ENCODE measurements at regions not wholly inside any gene's neighbourhood (a gene's known extent, or its start where the extent isn't known, plus 50 kb on each side); places are given as distances from the start of the nearest gene placed in this dataset.
"Not testable (repeated sequence)": the region's sequence is repeated elsewhere in the genome, so short reads cannot be mapped to it uniquely, and the experiment has no call there.

GRCh38 chr1:118479351-118479750 lies 294.3 kb upstream of the SPAG17 start:
- Histone ChIP-seq H3K36me3 (no peaks in the 10 kb centered on the region), H3K27ac (no peak overlapping the region), H3K27me3 (no peaks in the 10 kb centered on the region), H3K4me3 (no peak overlapping the region), H3K4me1 (no peaks in the 10 kb centered on the region), H3K9me3 (no peaks in the 10 kb centered on the region)
- TF ChIP-seq CTCF (IDR thresholded peaks at IDR 0.05), result no peak
- no peak for TF ChIP-seq EP300 (IDR thresholded peaks at IDR 0.05)
- TF ChIP-seq POLR2AphosphoS5 (IDR thresholded peaks at IDR 0.05), result no peak
- TF ChIP-seq POLR2A (IDR thresholded peaks at IDR 0.05), result no peak
- DNase-seq, result no peak
- intact Hi-C loops (cut with DNase I), result no loop called here
- 34 to 80% methylated on average over 3 of the region's 3 CpGs for WGBS, 2 donors

GRCh38 chr1:118473825-118474224 lies 288.8 kb upstream of the SPAG17 start:
- TF ChIP-seq EP300 (IDR thresholded peaks at IDR 0.05) (no peak), CTCF (IDR thresholded peaks at IDR 0.05) (no peak), POLR2A (IDR thresholded peaks at IDR 0.05) (no peak), POLR2AphosphoS5 (IDR thresholded peaks at IDR 0.05) (no peak)
- intact Hi-C loops (cut with DNase I), result no loop called here
- Histone ChIP-seq H3K27ac (no peak overlapping the region), H3K4me1 (no peaks in the 10 kb centered on the region), H3K9me3 (no peaks in the 10 kb centered on the region), H3K4me3 (no peak overlapping the region), H3K27me3 (no peaks in the 10 kb centered on the region), H3K36me3 (no peaks in the 10 kb centered on the region)
- DNase-seq, result no peak
- 65 to 69% methylated on average over 4 of the region's 4 CpGs for WGBS, 2 donors

GRCh38 chr1:118464460-118464859 lies 279.4 kb upstream of the SPAG17 start:
- H3K36me3 ChIP-seq; DNase-seq; H3K27me3 ChIP-seq; H3K4me3 ChIP-seq; H3K4me1 ChIP-seq; intact Hi-C loops (cut with DNase I); H3K27ac ChIP-seq: not testable (repeated sequence)
- peaks cover 0 to 15% (median 5%) of the 10 kb centered on the region in 4 donors for H3K9me3 ChIP-seq
- WGBS, 2 donors, result 89 to 90% methylated on average over 8 of the region's 8 CpGs

GRCh38 chr1:118461154-118461553 lies 276.1 kb upstream of the SPAG17 start:
- TF ChIP-seq EP300 (IDR thresholded peaks at IDR 0.05), result no peak
- peaks cover 0 to 15% (median 7%) of the 10 kb centered on the region in 4 donors for H3K9me3 ChIP-seq
- no peak overlapping the region for H3K27ac ChIP-seq
- no peaks in the 10 kb centered on the region for H3K36me3 ChIP-seq
- intact Hi-C loops (cut with DNase I), result no loop called here
- no peaks in the 10 kb centered on the region for H3K4me1 ChIP-seq
- no peak for DNase-seq
- no peak overlapping the region for H3K4me3 ChIP-seq
- H3K27me3 ChIP-seq, result no peaks in the 10 kb centered on the region

- H3K27me3 ChIP-seq, result no peaks in the 10 kb centered on the region
- H3K4me1 ChIP-seq, result no peaks in the 10 kb centered on the region
- no peak for TF ChIP-seq POLR2AphosphoS5 (IDR thresholded peaks at IDR 0.05)
- no peak for TF ChIP-seq EP300 (IDR thresholded peaks at IDR 0.05)
- no peak for TF ChIP-seq CTCF (IDR thresholded peaks at IDR 0.05)
- TF ChIP-seq POLR2A (IDR thresholded peaks at IDR 0.05), result no peak
- intact Hi-C loops (cut with DNase I), result no loop called here
- H3K27ac ChIP-seq, result no peak overlapping the region
- DNase-seq, result no peak
- no peaks in the 10 kb centered on the region for H3K36me3 ChIP-seq
- peaks cover 0 to 15% (median 7%) of the 10 kb centered on the region in 4 donors for H3K9me3 ChIP-seq
- no peak overlapping the region for H3K4me3 ChIP-seq
These were observed 274.8 kb upstream of the SPAG17 start for GRCh38 chr1:118459871-118460270.

- H3K27me3 ChIP-seq; H3K27ac ChIP-seq; H3K4me3 ChIP-seq; intact Hi-C loops (cut with DNase I); H3K9me3 ChIP-seq; H3K4me1 ChIP-seq; DNase-seq; H3K36me3 ChIP-seq: not testable (repeated sequence)
- 60 to 67% methylated on average over 1 of the region's 1 CpG for WGBS, 2 donors
These were observed 268.8 kb upstream of the SPAG17 start for GRCh38 chr1:118453856-118454255.

Data from sigmoid colon (tissue), 6 donors.